Stimulated activated CD4-positive, alpha-beta T cell treated with anti-CD3 and anti-CD28 coated beads, Interleukin-12 subunit alpha, Interleukin-12 subunit beta, amount 100 ng/mL, for 48 hours (primary cell): ENCODE measurements at regions not wholly inside any gene's neighbourhood (a gene's known extent, or its start where the extent isn't known, plus 50 kb on each side); places are given as distances from the start of the nearest gene placed in this dataset.
"Not testable (repeated sequence)": the region's sequence is repeated elsewhere in the genome, so short reads cannot be mapped to it uniquely, and the experiment has no call there.

Source experiments
- DNase-seq, 3 donors: peaks; one replicate each; pipeline ENCODE4 v3.0.0-alpha.2; 2020; ENCODE audit warnings: low read depth in 2 of 3, low spot score in 1 of 3

GRCh38 chr1:25134307-25134706 is 98.0 kb downstream of the SYF2 start:
- DNase-seq, result no peak

- DNase-seq, result no peak
Measured at GRCh38 chr1:25131794-25132193, 100.5 kb downstream of the SYF2 start.

- no peak for DNase-seq
Measured at GRCh38 chr1:25130895-25131294, 101.4 kb downstream of the SYF2 start.

DNA sequence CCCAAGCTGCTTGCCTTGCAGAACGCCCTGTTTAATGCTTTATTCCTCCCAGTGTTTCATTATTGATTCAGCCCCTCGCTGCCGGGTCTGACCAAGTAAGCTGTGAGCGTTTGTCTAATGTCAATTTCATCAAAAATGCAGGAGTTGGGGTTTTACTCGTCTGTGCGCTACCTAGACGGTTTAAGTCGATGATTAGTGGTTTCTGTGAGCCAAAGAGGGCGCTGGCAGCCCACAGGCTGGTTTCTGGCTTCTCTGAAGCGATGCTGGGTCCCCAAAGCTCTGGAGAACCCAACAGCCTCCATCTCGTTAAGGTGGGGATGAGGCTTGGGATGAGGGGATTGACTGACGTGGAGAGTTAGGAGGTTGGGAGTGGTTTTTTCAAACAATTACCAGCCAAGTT is 102.9 kb downstream of the SYF2 start:
- DNase-seq, result no peak

- DNase-seq, result no peak
Measured at GRCh38 chr1:25128121-25128621, 104.1 kb downstream of the SYF2 start.

- no peak for DNase-seq
Measured at GRCh38 chr1:25126562-25126961, 105.7 kb downstream of the SYF2 start.

- DNase-seq, result no peak
Measured at GRCh38 chr1:25123551-25123950, 108.8 kb downstream of the SYF2 start.

DNA sequence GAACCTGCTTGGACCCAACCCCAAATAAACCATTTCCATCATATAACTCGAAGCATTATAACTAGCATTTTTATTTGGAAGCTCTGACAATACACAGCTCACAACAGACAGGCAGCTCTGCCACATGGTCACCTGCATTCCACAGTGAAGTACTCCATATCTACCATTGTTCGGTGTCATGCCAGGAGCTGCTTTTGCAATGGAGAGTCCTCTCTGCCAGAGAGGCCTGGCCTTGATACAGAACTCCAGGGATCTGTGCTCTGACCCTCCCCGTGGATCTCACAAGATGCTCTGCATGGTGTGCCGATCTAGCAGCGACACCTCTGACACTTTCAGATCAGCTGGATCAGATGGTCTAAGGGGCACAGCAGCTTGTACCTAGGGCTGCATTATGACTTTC is 109.6 kb downstream of the SYF2 start:
- DNase-seq, result no peak

DNA sequence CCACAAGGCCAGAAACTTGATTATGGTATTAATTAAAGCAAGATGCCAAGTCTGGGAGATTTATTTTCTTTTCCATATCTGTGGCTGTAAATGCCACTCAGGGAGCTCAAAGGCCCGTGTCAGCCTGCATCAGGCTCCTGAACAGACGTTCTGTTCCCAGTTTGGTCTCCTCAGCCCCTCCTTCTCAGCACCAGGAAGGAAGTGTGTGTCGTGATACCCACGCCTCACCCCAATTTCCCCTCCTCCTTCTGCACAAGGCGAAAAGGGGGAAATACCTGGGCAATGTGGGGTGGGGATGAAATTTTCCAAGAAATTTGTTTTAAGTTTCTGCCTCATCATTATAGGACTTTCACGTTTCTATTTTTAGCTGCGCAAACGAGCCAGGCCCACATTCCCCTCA is 112.0 kb downstream of the SYF2 start:
- DNase-seq, result no peak

- DNase-seq, result peak in 1 of 3 donors; percentile 34
Measured at GRCh38 chr1:25118546-25118945, 113.8 kb downstream of the SYF2 start.

DNA sequence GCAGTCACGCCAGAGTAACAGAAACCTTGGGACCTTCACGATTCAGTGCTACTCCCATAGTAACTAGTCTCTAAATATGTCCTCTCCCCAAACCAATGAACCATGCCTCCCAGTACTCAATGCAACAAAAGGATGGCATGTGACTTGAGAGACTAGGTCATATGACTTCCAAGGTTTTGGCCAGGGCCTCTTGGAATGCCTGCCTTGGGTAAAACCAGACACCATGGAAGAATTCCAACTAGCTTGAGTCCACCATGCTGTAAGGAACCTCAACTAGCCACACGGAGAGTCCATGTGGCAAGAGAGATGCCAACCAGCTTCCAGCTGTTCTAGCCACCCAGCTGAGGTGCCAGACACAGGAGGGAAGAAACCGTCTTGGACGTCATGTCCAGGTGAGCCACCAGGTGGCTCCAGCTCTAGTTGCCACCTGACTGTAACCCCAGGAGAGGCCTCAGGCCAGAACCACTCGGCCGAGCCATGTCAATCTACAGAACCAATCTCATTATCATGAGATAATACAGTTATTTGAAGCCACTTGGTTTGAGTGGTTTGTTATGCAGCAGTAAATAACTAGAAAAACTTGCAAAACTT is 115.0 kb downstream of the SYF2 start:
- peak in 1 of 3 donors; percentile 38 for DNase-seq

DNA sequence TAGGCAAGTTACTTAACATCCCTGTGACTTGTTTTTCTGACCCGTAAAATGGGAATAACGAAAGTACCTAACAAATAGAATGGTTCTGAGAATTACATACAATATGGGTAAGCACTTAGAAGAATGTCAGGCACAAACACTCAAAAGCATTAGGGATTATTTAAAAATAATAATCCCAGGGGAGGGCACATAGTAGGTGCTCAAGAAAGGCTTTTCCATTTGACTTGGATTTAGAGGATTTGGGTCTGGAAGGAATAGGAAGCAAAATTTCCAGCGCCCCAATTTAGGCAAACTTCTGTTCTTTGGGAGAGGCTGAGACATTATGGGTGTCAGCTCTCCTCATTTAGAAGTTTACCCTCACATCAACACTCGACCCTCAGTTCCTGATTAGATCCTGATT is 115.5 kb downstream of the SYF2 start:
- DNase-seq, result no peak

- not testable (repeated sequence) for DNase-seq
Measured at GRCh38 chr1:25116117-25116516, 116.2 kb downstream of the SYF2 start.

DNA sequence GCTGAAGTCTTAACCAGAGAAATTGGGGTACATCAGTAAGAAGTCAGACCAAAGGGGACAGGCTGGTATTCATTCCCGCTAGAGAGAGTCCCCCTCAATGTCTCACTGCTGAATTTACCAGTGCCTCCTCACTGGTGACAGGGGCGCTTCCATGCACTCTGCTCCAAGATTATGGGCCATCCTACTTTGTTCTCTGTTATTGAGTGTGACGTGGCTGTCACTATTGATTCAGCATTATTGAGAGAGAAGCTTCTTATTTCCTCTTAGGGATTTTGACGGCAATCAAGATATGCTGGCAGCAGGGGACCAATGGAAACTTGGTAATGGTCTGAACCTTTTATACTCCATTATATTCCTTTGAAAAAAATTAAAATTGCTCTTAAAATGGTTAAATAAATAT is 118.6 kb downstream of the SYF2 start:
- DNase-seq, result no peak

GRCh38 chr1:25113086-25113485 is 119.2 kb downstream of the SYF2 start:
- DNase-seq, result no peak

DNA sequence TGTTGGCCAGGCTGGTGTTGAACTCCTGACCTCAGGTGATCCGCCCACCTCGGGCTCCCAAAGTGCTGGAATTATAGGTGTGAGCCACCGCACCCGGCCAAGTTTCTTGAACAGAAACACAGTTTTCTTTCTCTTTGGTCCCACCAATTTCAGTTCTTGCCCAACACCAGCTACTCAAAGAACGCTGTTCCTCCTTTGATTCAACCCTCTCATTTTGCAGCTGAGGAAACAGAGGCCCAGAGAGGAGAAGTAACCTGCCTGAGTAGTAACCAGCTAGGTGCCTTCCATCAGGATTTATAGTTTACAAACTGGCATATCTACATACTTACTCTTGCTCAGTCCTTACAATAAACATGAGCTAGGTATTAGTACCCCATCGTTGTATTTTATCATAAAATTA is 119.9 kb downstream of the SYF2 start:
- no peak for DNase-seq

GRCh38 chr1:25111706-25112105 is 120.6 kb downstream of the SYF2 start:
- no peak for DNase-seq

GRCh38 chr1:25110485-25110884 is 121.8 kb downstream of the SYF2 start:
- DNase-seq, result no peak

DNA sequence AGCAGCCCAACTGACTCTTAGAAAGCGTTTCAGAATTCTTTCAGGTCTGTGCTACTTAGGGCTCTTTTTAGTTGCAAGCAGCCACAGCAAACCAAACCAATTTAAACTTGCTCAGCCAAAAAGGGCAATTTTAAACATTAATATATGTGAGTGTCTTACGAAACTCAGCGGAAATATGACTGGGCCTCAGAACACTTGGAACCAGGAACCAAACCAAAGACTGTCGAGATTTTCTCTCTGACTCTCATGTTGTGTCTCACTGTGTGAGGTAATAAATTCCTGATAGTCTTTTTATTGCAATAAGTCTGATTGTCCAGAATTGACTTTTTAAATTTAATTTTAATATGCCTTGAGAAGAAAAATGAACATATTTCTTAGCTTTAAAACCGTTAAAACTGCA is 122.3 kb downstream of the SYF2 start:
- DNase-seq, result no peak

DNA sequence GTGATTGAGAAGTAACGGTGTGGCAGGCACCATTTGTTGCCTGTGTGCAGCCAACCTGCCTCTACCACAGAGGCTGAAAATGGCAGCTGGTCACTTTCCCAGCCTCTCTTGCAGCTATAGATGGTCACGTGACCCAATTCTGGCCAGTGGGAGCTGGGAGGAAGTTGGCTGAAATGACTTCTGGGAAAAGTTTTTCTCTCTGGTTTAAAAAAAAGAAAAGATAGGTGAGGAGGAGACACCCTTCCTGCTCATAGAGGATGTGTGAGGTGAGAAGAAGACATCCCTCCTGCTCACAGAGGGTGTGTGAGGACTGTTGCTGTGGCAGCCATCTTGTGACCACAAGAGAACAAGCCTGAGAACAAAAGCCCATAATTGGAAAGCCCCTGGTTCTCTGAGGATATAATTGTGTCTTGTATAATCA is 122.8 kb downstream of the SYF2 start:
- no peak for DNase-seq

- no peak for DNase-seq
Measured at GRCh38 chr1:25107643-25108010, 124.7 kb downstream of the SYF2 start.

DNA sequence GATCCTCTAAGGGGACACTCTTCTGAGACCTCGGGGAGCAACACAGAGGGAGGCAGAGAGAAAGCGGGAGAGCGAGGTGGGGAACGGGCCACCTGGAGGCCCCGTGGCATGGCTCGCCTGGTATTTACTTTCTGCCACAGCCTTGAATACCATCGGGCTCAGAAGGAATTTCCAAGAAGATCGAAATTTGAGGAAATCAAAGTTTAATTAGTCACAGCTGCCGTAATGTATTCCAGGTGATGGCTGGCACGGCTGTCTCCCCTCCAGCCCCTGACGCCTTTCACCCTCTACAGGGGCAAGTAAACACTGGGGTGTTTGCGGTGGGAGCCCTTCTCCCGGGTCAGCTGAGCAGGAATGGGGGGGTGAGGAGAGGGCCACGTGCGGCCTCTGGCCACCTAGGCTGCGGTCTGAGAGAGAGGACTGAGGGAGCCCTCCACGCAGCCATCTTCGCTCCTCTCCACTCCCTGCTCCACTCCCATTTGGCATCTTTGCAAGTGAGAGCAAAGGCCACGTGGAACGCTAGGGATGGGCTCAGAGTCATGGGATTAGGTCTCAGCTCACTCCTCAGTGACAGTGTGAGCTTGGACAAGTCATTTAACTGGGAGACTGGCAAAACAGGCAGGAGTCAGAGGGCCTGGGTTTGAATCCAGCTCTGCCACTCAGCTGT is 125.2 kb downstream of the SYF2 start:
- DNase-seq, result no peak

- no peak for DNase-seq
Measured at GRCh38 chr1:25106352-25106751, 126.0 kb downstream of the SYF2 start.
